ENCODE measurements at regions not wholly inside any gene's neighbourhood (a gene's known extent, or its start where the extent isn't known, plus 50 kb on each side); places are given as distances from the start of the nearest gene placed in this dataset.

- no peaks in the 10 kb centered on the region for H3K9me3 ChIP-seq (ENCODE audit: insufficient read depth, low read depth, low read length)
- no peaks in the 10 kb centered on the region for H3K9me2 ChIP-seq (replicated peaks; ENCODE audit: low read depth, low read length)
- H3K79me2 ChIP-seq (ENCODE audit: insufficient read depth, low read length) = no peaks in the 10 kb centered on the region
- H3K4me3 ChIP-seq (ENCODE audit: low read length, poor library complexity, severe bottlenecking) = no peak overlapping the region
- no peaks in the 10 kb centered on the region for H3K4me1 ChIP-seq (ENCODE audit: insufficient read depth, low read length, poor library complexity, severe bottlenecking)
- no peak overlapping the region for H3K4me2 ChIP-seq (ENCODE audit: low read depth, low read length, poor library complexity, severe bottlenecking)
- H4K20me1 ChIP-seq (ENCODE audit: insufficient read depth, low read length, poor library complexity, severe bottlenecking) = no peaks in the 10 kb centered on the region
- no peaks in the 10 kb centered on the region for H3K36me3 ChIP-seq (ENCODE audit: insufficient read depth, low read length)
- H3K27me3 ChIP-seq (ENCODE audit: insufficient read depth, low read length, poor library complexity, severe bottlenecking) = no peaks in the 10 kb centered on the region
- no peaks in the 10 kb centered on the region for H3F3A ChIP-seq (ENCODE audit: low read depth)
- H2AFZ ChIP-seq (ENCODE audit: low read length) = no peak overlapping the region
- H3K9ac ChIP-seq (ENCODE audit: low read depth, low read length, poor library complexity, severe bottlenecking) = no peak overlapping the region
- no peak for TF ChIP-seq EZH2phosphoT487 (IDR thresholded peaks at IDR 0.05; ENCODE audit: borderline replicate concordance)
- no peak for TF ChIP-seq CTCF (conservative IDR thresholded peaks at IDR 0.05; ENCODE audit: low read length)
Measured at GRCh38 chr7:41472427-41473125, 230.3 kb downstream of the INHBA start.

GRCh38 chr7:41470081-41470480 lies 232.8 kb downstream of the INHBA start:
- H3K4me2 ChIP-seq (ENCODE audit: low read depth, low read length, poor library complexity, severe bottlenecking) = no peak overlapping the region
- no peak overlapping the region for H3K4me3 ChIP-seq (ENCODE audit: low read length, poor library complexity, severe bottlenecking)
- H3K9me2 ChIP-seq (replicated peaks; ENCODE audit: low read depth, low read length) = no peaks in the 10 kb centered on the region
- H2AFZ ChIP-seq (ENCODE audit: low read length) = no peak overlapping the region
- no peaks in the 10 kb centered on the region for H3K79me2 ChIP-seq (ENCODE audit: insufficient read depth, low read length)
- no peaks in the 10 kb centered on the region for H3K36me3 ChIP-seq (ENCODE audit: insufficient read depth, low read length)
- H3K4me1 ChIP-seq (ENCODE audit: insufficient read depth, low read length, poor library complexity, severe bottlenecking) = no peaks in the 10 kb centered on the region
- H3K27me3 ChIP-seq (ENCODE audit: insufficient read depth, low read length, poor library complexity, severe bottlenecking) = no peaks in the 10 kb centered on the region
- no peak overlapping the region for H3K9ac ChIP-seq (ENCODE audit: low read depth, low read length, poor library complexity, severe bottlenecking)
- no peaks in the 10 kb centered on the region for H4K20me1 ChIP-seq (ENCODE audit: insufficient read depth, low read length, poor library complexity, severe bottlenecking)
- H3K9me3 ChIP-seq (ENCODE audit: insufficient read depth, low read depth, low read length) = no peaks in the 10 kb centered on the region
- no peaks in the 10 kb centered on the region for H3F3A ChIP-seq (ENCODE audit: low read depth)
- no peak for TF ChIP-seq EZH2phosphoT487 (IDR thresholded peaks at IDR 0.05; ENCODE audit: borderline replicate concordance)
- TF ChIP-seq CTCF (conservative IDR thresholded peaks at IDR 0.05; ENCODE audit: low read length) = no peak

GRCh38 chr7:41467596-41467995 lies 235.3 kb downstream of the INHBA start:
- no peaks in the 10 kb centered on the region for H3F3A ChIP-seq (ENCODE audit: low read depth)
- TF ChIP-seq EZH2phosphoT487 (IDR thresholded peaks at IDR 0.05; ENCODE audit: borderline replicate concordance) (no peak), CTCF (conservative IDR thresholded peaks at IDR 0.05; ENCODE audit: low read length) (no peak)
- no peaks in the 10 kb centered on the region for H3K79me2 ChIP-seq (ENCODE audit: insufficient read depth, low read length)
- H3K4me3 ChIP-seq (ENCODE audit: low read length, poor library complexity, severe bottlenecking) = no peak overlapping the region
- H3K9ac ChIP-seq (ENCODE audit: low read depth, low read length, poor library complexity, severe bottlenecking) = no peak overlapping the region
- no peak overlapping the region for H3K4me2 ChIP-seq (ENCODE audit: low read depth, low read length, poor library complexity, severe bottlenecking)
- no peaks in the 10 kb centered on the region for H3K9me2 ChIP-seq (replicated peaks; ENCODE audit: low read depth, low read length)
- H4K20me1 ChIP-seq (ENCODE audit: insufficient read depth, low read length, poor library complexity, severe bottlenecking) = no peaks in the 10 kb centered on the region
- H2AFZ ChIP-seq (ENCODE audit: low read length) = no peak overlapping the region
- H3K36me3 ChIP-seq (ENCODE audit: insufficient read depth, low read length) = no peaks in the 10 kb centered on the region
- H3K4me1 ChIP-seq (ENCODE audit: insufficient read depth, low read length, poor library complexity, severe bottlenecking) = no peaks in the 10 kb centered on the region
- H3K27me3 ChIP-seq (ENCODE audit: insufficient read depth, low read length, poor library complexity, severe bottlenecking) = no peaks in the 10 kb centered on the region
- no peaks in the 10 kb centered on the region for H3K9me3 ChIP-seq (ENCODE audit: insufficient read depth, low read depth, low read length)
